ENCODE measurements at regions not wholly inside any gene's neighbourhood (a gene's known extent, or its start where the extent isn't known, plus 50 kb on each side); places are given as distances from the start of the nearest gene placed in this dataset.

DNA sequence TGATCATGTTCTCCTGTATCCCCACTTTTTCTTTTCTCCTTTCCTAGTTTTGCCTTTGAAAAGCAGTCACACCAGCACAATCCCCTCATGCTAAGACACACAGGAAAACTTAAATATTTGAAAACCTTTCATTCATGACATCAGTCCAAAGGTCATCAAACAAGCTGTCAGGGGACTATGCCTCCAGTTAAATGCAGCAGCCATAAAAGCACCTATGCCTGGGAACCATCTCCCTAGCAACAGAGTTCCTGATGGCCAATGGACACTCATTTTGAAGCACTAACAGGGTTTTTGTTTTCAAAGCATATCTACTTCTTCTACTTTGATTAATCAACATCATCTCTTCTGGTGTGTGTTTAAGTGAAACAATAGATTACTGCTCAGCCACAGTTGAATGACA lies 286.4 kb upstream of the PARD3B start:
- TF ChIP-seq EZH2 (optimal IDR thresholded peaks at IDR 0.05; ENCODE audit: low read depth, low read length) (no peak), EZH2phosphoT487 (IDR thresholded peaks at IDR 0.05; ENCODE audit: low read length) (no peak)
- TF ChIP-seq, protein P1, sequence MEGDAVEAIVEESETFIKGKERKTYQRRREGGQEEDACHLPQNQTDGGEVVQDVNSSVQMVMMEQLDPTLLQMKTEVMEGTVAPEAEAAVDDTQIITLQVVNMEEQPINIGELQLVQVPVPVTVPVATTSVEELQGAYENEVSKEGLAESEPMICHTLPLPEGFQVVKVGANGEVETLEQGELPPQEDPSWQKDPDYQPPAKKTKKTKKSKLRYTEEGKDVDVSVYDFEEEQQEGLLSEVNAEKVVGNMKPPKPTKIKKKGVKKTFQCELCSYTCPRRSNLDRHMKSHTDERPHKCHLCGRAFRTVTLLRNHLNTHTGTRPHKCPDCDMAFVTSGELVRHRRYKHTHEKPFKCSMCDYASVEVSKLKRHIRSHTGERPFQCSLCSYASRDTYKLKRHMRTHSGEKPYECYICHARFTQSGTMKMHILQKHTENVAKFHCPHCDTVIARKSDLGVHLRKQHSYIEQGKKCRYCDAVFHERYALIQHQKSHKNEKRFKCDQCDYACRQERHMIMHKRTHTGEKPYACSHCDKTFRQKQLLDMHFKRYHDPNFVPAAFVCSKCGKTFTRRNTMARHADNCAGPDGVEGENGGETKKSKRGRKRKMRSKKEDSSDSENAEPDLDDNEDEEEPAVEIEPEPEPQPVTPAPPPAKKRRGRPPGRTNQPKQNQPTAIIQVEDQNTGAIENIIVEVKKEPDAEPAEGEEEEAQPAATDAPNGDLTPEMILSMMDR (IDR thresholded peaks at IDR 0.05; ENCODE audit: low read length), result no peak
